GM21423 (cell line): ENCODE measurements at regions not wholly inside any gene's neighbourhood (a gene's known extent, or its start where the extent isn't known, plus 50 kb on each side); places are given as distances from the start of the nearest gene placed in this dataset.

ENCODE experiments used
- ATAC-seq: cut with Tn5 transposase; IDR thresholded peaks from one replicate; pipeline ENCODE4 v1.9.1; 2021; ENCODE audit warnings: mild to moderate bottlenecking, moderate library complexity; ENCODE audit not compliant: unreplicated experiment

DNA sequence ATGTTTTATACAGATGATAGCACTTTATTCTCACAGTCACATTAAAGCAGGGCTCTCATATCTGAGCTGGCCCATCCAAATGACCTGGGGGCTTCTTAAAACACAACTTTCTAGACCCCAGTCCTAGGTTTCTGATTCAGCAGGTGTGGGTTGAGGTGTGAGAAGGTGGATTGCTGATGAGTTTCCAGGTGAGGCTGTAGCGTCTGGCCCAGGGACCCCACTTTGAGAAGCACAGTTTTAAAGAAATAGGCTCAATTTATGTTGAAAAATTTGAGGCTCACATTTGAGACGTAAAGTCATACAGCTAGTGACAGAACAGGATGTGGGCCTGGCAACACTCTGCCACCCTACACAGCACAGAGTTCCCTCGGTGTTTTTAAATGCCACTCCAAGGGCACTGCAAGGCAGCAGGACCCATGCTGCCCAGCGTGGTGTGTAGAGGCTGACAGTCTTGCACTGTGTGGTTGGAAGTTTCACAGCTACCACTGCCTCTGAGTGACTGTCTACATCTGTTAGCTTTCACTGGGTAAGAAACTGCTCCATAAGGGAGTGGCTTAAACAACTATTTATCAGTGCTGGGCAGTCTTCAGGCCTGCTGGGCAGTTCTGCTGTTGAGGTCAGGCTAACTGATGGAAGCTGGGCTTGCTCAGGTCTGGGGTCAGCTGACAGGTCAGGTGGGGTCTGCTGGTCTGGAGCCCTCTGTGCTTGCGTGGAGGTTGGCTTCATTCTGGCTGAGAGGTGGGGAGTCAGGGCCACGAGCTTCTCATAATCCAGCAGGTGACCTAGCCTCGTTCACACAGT lies 319.7 kb downstream of the CXCL12 start:
- no peak for ATAC-seq

DNA sequence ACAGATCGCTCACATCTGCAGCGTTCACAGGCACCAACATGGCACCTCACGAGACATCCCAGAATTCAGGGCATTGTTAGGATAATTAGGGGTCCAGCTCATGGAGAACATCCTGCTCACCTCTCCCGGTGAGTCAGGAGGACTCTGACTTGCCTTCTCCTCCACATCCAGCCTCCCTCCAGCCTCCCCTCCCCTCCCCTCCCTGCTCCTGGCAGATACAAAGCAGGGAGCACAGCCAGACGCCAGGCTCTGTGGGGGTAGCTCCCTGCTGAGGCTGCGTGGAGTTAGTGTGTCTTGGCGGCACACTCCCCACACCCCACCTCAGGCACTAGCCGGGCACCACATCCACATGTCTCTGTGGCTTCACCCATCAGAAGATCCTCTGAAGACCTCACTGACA lies 320.6 kb downstream of the CXCL12 start:
- no peak for ATAC-seq

- no peak for ATAC-seq
Measured at GRCh38 chr10:44063686-44064085, 321.2 kb downstream of the CXCL12 start.

GRCh38 chr10:44060719-44061118 lies 324.2 kb downstream of the CXCL12 start:
- ATAC-seq = no peak

- ATAC-seq = no peak
Measured at GRCh38 chr10:44060221-44060620, 324.7 kb downstream of the CXCL12 start.

GRCh38 chr10:44058259-44058658 lies 326.6 kb downstream of the CXCL12 start:
- ATAC-seq = no peak

GRCh38 chr10:44056967-44057805 lies 327.7 kb downstream of the CXCL12 start:
- ATAC-seq = no peak

DNA sequence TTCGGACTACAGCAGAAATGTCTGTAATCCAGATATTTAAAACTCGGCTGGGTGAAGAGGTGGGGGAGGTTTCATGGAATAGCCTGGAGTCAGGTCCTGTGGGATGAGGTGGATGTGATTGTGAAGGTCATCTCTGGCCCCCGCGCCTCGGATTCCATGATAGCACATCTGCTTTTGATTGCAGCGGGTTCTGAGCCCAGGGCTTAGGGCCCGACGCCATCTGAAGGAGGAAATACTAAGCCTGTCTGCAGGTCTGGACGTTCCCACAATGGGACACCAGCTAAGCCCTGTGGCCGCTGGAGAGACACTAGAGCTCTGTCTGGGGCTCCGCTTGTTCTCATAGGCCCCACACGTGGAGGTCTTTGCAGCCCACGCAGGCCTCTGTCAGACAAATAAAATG lies 328.7 kb downstream of the CXCL12 start:
- no peak for ATAC-seq

- no peak for ATAC-seq
Measured at GRCh38 chr10:44054046-44054445, 330.9 kb downstream of the CXCL12 start.

DNA sequence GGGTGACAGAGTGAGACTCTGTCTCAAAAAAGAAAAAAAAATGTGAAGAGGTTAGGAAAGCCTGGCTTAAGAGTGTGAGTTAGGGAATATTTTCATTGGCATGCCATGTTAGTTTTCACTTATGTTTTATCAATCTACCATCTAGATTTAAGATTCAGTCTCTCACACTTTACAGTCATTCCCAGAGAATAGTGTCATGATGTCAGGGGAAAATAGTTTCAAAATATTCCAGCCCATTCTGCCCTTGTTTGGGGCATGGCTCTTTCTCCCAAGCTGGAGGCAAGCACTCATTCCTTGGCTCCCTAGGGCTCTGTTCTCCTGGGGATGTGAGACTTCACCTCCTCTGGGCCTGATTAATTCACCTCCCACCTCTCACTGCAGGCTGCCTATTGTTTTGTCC lies 331.5 kb downstream of the CXCL12 start:
- no peak for ATAC-seq

DNA sequence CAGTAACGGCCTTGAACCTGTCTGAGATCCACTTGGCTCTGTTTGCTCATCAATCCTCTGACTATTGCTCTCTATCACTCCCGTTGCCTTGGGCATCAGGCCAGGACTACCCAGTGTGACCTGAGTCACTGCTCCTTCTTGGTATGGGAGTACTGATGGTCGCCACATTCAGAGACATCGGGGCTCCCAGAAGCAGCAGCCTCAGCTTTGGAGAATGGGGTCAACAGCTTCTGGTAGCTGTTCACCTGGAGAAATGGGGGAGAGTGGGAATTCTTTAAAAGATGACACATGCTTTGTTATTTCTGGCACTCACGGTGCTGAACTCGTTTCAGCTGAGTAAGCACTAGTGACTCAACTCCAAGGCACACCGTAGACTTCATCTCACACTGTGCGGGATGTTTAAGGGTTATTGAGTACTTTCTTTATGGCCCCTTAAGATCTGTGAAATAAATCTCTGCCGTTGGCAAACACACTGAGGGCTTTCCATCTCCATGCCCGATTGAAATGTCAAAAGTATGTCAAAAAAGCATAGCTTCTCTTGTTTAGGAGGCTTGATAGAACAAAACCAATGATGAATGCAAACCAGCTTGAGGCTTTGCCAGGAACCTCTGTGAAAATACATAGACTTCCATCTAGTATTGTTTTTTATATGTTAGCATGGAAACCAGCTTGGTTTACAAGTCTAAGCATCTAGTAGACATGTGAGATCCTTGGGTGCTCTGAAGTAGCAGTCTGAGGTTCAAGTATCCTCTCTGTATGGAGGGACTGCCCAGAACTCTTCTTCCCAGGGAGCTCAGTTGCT lies 333.1 kb downstream of the CXCL12 start:
- ATAC-seq = no peak

GRCh38 chr10:44051091-44051490 lies 333.8 kb downstream of the CXCL12 start:
- ATAC-seq = no peak

- ATAC-seq = no peak
Measured at GRCh38 chr10:44049301-44050015, 335.4 kb downstream of the CXCL12 start.

DNA sequence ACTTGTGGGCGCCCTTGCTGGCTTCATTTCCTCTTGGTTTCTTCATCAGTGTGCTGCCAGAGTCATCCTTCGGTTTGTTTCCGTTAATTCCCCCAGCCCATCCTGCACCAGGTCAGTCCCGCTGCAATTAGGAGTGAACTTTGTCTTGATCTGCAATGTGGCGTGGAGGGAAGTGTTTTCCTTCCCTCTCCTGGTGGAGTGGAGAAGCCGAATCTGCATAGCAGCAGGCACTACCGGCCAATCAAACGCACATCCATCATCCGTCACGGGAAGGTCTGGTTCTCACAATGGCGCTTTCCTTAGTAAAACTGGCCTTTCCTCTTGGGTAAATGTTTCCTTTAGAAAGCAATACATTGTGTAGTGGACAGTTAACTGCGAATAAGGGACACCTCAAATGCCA lies 337.5 kb downstream of the CXCL12 start:
- no peak for ATAC-seq

DNA sequence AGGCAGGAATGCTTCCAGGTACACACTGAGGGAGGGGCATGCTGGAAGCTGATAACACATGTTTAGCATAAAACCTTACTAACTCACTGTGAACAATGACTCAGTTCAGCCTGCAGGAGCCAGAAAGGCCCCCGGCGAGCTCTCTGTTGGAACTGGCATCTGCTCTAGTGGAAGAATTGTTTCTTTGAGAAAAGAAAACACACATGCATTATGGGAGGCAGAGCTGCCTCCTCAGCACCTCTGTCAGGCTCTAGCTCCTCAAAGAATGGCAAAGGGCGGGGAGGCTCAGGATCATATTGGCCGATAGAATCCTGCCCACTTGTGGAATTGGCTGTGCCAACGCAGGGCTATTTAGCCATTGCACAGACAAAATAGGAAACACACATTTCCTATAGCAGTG lies 338.3 kb downstream of the CXCL12 start:
- ATAC-seq = no peak

GRCh38 chr10:44045020-44045419 lies 339.9 kb downstream of the CXCL12 start:
- no peak for ATAC-seq

DNA sequence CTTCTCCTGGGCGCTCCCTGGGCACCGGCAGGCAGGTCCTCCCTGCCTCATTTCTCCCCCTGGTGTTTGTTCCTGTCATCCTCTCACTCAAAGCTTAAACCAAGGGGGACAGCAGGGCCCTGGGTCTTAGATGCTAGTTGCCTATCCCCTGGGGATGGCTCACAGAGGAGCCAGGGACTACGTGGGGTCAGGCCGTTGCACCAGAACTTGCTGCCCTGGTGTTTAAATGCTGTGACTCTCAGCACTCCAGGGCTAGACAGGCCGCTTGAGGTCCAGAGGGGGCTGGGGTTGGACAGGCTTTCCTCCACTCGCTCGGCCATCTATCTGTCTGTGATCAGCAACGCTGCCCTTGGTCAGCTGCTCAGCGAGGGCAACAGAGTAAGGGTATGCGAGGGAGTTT lies 340.3 kb downstream of the CXCL12 start:
- ATAC-seq = no peak

DNA sequence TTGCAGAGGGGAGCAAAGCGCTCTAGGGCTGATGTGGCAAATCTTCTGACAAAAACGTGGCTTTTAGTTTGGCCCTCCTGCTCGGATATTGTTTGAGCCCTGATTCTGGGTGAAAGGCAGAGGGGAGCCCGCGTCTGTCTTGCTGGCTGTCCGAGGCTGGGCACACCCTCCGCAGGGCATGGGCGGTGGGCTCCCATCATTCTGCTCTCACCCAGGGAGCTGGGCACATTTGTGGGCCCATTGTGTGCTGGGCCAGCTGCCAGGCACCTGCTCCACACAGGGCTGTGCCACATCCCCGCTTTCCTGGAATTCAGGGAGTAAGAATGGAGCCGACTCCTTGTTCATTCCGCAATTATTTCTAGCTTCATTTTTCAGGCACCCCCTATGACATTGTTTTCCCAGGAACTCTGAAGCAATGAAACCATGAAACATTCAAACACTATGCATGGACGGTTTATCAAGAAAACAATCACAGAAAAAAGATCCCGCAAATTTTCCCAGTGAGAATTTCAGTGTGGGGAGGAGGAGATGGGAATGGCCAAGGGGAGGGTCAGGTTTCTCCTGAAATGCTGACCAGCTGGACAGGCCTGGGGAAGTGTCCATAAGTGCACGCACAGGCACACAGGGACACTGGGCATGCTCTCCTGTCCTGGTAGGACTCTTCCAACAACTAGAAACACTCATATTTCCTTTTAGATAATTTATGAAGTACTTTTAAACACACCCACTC lies 341.1 kb downstream of the CXCL12 start:
- no peak for ATAC-seq

- no peak for ATAC-seq
Measured at GRCh38 chr10:44042926-44043602, 341.8 kb downstream of the CXCL12 start.
